Mesenchymal stem cell (in vitro differentiated cells and primary cell): ENCODE measurements at regions not wholly inside any gene's neighbourhood (a gene's known extent, or its start where the extent isn't known, plus 50 kb on each side); places are given as distances from the start of the nearest gene placed in this dataset.

Source experiments
- DNase-seq: peaks from one replicate; pipeline ENCODE4 v3.0.0-alpha.2; 2013
- H2AFZ ChIP-seq: one replicate; pipeline ENCODE4 v1.6.1; 2013; ENCODE audit warnings: low read depth, mild to moderate bottlenecking, control low read depth, inconsistent platforms, low read length, moderate library complexity
- H2AK5ac ChIP-seq: 2 replicates; pipeline ENCODE4 v1.6.1; 2013; ENCODE audit warnings: low read length, moderate library complexity, mild to moderate bottlenecking, inconsistent platforms; ENCODE audit not compliant: severe bottlenecking
- H2BK120ac ChIP-seq: one replicate; pipeline ENCODE4 v1.6.1; 2013; ENCODE audit warnings: low read depth, mild to moderate bottlenecking, inconsistent platforms, low read length, moderate library complexity
- H2BK12ac ChIP-seq, 2 experiments: one replicate each; pipeline ENCODE4 v1.6.1; 2013; ENCODE audit warnings: inconsistent platforms in 2 of 2, low read length in 2 of 2, mild to moderate bottlenecking in 2 of 2, moderate library complexity in 2 of 2, control low read depth in 1 of 2
- H2BK15ac ChIP-seq: one replicate; pipeline ENCODE4 v1.6.1; 2013; ENCODE audit warnings: mild to moderate bottlenecking, low read depth, inconsistent platforms; ENCODE audit not compliant: poor library complexity, severe bottlenecking
- H2BK5ac ChIP-seq: 2 replicates; pipeline ENCODE4 v1.6.1; 2013; ENCODE audit warnings: low read depth, mild to moderate bottlenecking, low read length, control low read depth, inconsistent platforms; ENCODE audit not compliant: poor library complexity, severe bottlenecking
- H3K14ac ChIP-seq, 2 experiments: one replicate each; pipeline ENCODE4 v1.6.1; 2013; ENCODE audit warnings: inconsistent platforms in 2 of 2, low read length in 2 of 2, control low read depth in 1 of 2, mild to moderate bottlenecking in 1 of 2, moderate library complexity in 1 of 2
- H3K18ac ChIP-seq, 2 experiments: one replicate each; pipeline ENCODE4 v1.6.1; 2013; ENCODE audit warnings: inconsistent platforms in 2 of 2, low read length in 2 of 2, control low read depth in 1 of 2, low read depth in 1 of 2, mild to moderate bottlenecking in 1 of 2
- H3K23ac ChIP-seq, 2 experiments: one replicate each; pipeline ENCODE4 v1.6.1; 2013; ENCODE audit warnings: inconsistent platforms in 2 of 2, low read length in 2 of 2, mild to moderate bottlenecking in 2 of 2, moderate library complexity in 2 of 2, control low read depth in 1 of 2
- H3K27ac ChIP-seq: 2 replicates; pipeline ENCODE4 v1.5.1; 2013; ENCODE audit warnings: mild to moderate bottlenecking, moderate library complexity, low read length, control low read depth, inconsistent platforms; ENCODE audit not compliant: poor library complexity, severe bottlenecking
- H3K27me3 ChIP-seq, 2 experiments: 2 replicates each; pipeline versions ENCODE4 v1.6.1 to v1.7.0; 2013; ENCODE audit warnings: low read length in 2 of 2, mild to moderate bottlenecking in 2 of 2, moderate library complexity in 2 of 2, control low read depth in 1 of 2, inconsistent platforms in 1 of 2; ENCODE audit not compliant: control insufficient read depth in 1 of 2, insufficient read depth in 1 of 2
- H3K36me3 ChIP-seq, 2 experiments: 2 replicates each; pipeline versions ENCODE4 v1.6.1 to v1.7.0; 2013; ENCODE audit warnings: low read length in 2 of 2, control low read depth in 1 of 2, inconsistent platforms in 1 of 2, low read depth in 1 of 2, mild to moderate bottlenecking in 1 of 2; ENCODE audit not compliant: insufficient read depth in 2 of 2, control insufficient read depth in 1 of 2
- H3K4ac ChIP-seq, 2 experiments: one replicate each; pipeline ENCODE4 v1.6.1; 2013; ENCODE audit warnings: inconsistent platforms in 2 of 2, low read length in 2 of 2, mild to moderate bottlenecking in 2 of 2, moderate library complexity in 2 of 2, control low read depth in 1 of 2, low read depth in 1 of 2
- H3K4me1 ChIP-seq: 2 replicates; pipeline ENCODE4 v1.6.1; 2013; ENCODE audit warnings: low read depth, low read length, control low read depth; ENCODE audit not compliant: control insufficient read depth, insufficient read depth
- H3K4me2 ChIP-seq: 2 replicates; pipeline ENCODE4 v1.6.1; 2013; ENCODE audit warnings: low read length, mild to moderate bottlenecking, inconsistent platforms; ENCODE audit not compliant: poor library complexity, severe bottlenecking
- H3K4me3 ChIP-seq, 2 experiments: 2 replicates each; pipeline versions ENCODE4 v1.5.1 to v1.7.0; 2013; ENCODE audit warnings: low read length in 2 of 2, mild to moderate bottlenecking in 2 of 2, control low read depth in 1 of 2, low read depth in 1 of 2; ENCODE audit not compliant: insufficient read depth in 1 of 2
- H3K79me1 ChIP-seq: replicated peaks from 2 replicates; pipeline ENCODE4 v1.6.1; 2013; ENCODE audit warnings: mild to moderate bottlenecking, control low read depth, low read length, inconsistent platforms; ENCODE audit not compliant: poor library complexity, severe bottlenecking
- H3K9ac ChIP-seq: 2 replicates; pipeline ENCODE4 v1.7.0; 2013; ENCODE audit warnings: mild to moderate bottlenecking, low read length, moderate library complexity
- H3K9me3 ChIP-seq: 2 replicates; pipeline ENCODE4 v1.7.0; 2013; ENCODE audit warnings: mild to moderate bottlenecking, low read length; ENCODE audit not compliant: control insufficient read depth
- H4K8ac ChIP-seq: one replicate; pipeline ENCODE4 v1.6.1; 2013; ENCODE audit warnings: inconsistent platforms, mild to moderate bottlenecking, low read length, moderate library complexity
- H4K91ac ChIP-seq: one replicate; pipeline ENCODE4 v1.6.1; 2013; ENCODE audit warnings: mild to moderate bottlenecking, low read length, inconsistent platforms
- WGBS: methylation state at CpG from one replicate; pipeline ENCODE4 v1.1.7; 2013; ENCODE audit warnings: mixed read lengths; 5-methylcytosine and 5-hydroxymethylcytosine counted together

DNA sequence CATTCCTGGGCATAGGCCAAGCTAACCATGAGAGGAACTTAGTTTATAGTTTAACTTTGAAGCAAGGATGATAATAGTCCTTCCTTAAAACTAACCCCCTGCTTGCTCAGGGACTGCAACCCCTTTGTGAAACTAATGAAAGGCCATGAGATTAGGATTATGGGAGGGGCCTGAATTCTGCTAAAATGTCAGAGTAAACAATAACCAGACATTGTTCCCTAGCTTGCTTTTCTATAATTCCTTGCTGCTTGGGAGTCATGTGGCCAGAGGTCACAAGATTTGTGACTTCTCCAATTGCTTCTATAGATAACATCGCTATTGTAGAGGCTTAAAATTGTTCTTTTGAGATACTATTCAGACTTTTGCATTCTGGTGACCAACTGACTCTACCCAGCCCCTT lies 634.0 kb downstream of the TBC1D4 start:
- H3K9ac ChIP-seq, result no peak overlapping the region
- H2AFZ ChIP-seq, result no peak overlapping the region
- H3K4me1 ChIP-seq, result no peaks in the 10 kb centered on the region
- H3K9me3 ChIP-seq, result no peaks in the 10 kb centered on the region
- no peak overlapping the region for H2BK120ac ChIP-seq
- no peak overlapping the region for H3K27ac ChIP-seq
- WGBS, result 78% methylated on average over 1 of the region's 1 CpG
- no peaks in the 10 kb centered on the region for H3K36me3 ChIP-seq
- H2BK15ac ChIP-seq, result no peak overlapping the region
- H3K4ac ChIP-seq, result no peak overlapping the region
- H3K14ac ChIP-seq, result no peak overlapping the region
- no peak overlapping the region for H2BK12ac ChIP-seq
- no peak overlapping the region for H2BK5ac ChIP-seq
- no peak overlapping the region for H3K23ac ChIP-seq
- no peak overlapping the region for H3K4me3 ChIP-seq
- no peak overlapping the region for H2AK5ac ChIP-seq
- H3K27me3 ChIP-seq, result no peaks in the 10 kb centered on the region
- no peak overlapping the region for H3K4me2 ChIP-seq
- no peak overlapping the region for H3K18ac ChIP-seq
- H4K8ac ChIP-seq, result no peak overlapping the region
- H4K91ac ChIP-seq, result no peak overlapping the region
- no peak for DNase-seq
- H3K79me1 ChIP-seq, result no peaks in the 10 kb centered on the region

DNA sequence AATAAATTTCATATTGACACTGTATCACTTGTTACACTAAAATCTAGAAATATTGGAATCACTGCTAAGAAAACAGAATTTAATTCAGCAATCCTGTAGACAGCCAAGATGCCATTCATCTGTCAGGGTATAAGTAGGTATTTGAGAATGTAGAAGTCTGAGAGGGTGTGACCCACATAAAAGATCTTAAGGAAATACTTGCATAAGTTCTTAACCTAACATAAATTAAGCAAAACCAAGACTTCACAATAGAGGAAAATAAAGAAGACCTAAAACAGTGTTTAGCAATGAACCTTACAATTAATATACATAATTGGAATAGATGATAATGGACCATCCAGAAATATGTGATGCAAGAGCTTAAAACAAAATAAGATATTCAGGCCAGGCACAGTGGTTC lies 636.2 kb downstream of the TBC1D4 start:
- no peak overlapping the region for H3K14ac ChIP-seq
- H3K27ac ChIP-seq, result no peak overlapping the region
- no peak overlapping the region for H3K23ac ChIP-seq
- H3K18ac ChIP-seq, result no peak overlapping the region
- no peak overlapping the region for H3K9ac ChIP-seq
- no peaks in the 10 kb centered on the region for H3K4me1 ChIP-seq
- no peak overlapping the region for H2AK5ac ChIP-seq
- H3K4ac ChIP-seq, result no peak overlapping the region
- no peaks in the 10 kb centered on the region for H3K79me1 ChIP-seq
- H3K36me3 ChIP-seq, result no peaks in the 10 kb centered on the region
- no peak overlapping the region for H2AFZ ChIP-seq
- H3K27me3 ChIP-seq, result no peaks in the 10 kb centered on the region
- no peak overlapping the region for H2BK15ac ChIP-seq
- no peak overlapping the region for H4K8ac ChIP-seq
- H2BK5ac ChIP-seq, result no peak overlapping the region
- DNase-seq, result no peak
- H3K9me3 ChIP-seq, result no peaks in the 10 kb centered on the region
- no peak overlapping the region for H4K91ac ChIP-seq
- H3K4me2 ChIP-seq, result no peak overlapping the region
- H3K4me3 ChIP-seq, result no peak overlapping the region
- no peak overlapping the region for H2BK120ac ChIP-seq
- no peak overlapping the region for H2BK12ac ChIP-seq

DNA sequence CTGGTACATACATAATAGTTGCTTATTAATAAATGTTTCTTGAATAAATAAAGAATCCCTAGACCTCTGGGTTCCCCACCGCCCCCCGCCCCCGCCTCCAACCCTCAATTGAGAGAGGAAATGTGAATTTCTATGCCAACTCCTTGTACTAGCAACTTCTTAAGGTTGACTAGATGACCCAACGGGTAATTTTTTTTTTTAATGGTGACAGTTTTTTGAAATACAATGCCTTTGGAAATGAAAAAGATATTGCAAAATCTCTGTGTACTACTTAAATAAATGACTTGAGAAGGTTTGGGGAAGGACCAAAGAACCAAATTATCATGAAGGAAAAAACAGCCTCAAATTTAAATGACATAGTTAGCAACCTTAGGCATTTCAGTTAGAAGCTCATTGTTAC lies 640.3 kb downstream of the TBC1D4 start:
- no CpG with 5 or more reads among the region's 4 CpGs for WGBS

DNA sequence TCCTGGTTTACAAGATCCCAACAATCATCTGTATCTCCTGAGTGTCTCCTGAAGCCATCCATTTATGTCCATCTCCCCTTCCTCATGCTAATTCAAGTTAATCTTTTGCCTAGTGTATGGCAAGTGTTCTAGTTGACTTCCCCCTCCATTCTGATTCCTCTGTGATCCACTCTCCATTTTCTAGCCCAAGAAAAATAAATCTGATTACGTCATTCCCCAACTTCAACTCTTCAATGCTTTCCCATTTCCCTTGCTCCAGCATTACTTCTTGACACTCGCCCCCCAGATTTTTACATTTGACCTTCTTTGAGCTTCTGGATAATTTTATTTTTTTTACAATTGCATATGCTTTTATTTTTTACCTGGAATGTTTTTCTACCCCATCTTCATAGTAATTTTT lies 640.8 kb downstream of the TBC1D4 start:
- Histone ChIP-seq H3K9ac (no peak overlapping the region), H3K4me1 (no peaks in the 10 kb centered on the region), H3K14ac (no peak overlapping the region), H2BK120ac (no peak overlapping the region), H3K18ac (no peak overlapping the region), H4K8ac (no peak overlapping the region), H3K4ac (no peak overlapping the region), H2BK12ac (no peak overlapping the region), H2BK5ac (no peak overlapping the region), H2AK5ac (no peak overlapping the region), H3K23ac (no peak overlapping the region), H3K4me2 (no peak overlapping the region), H2BK15ac (no peak overlapping the region), H3K27me3 (no peaks in the 10 kb centered on the region), H3K4me3 (no peak overlapping the region), H4K91ac (no peak overlapping the region), H3K27ac (no peak overlapping the region), H3K79me1 (no peaks in the 10 kb centered on the region), H2AFZ (no peak overlapping the region), H3K36me3 (no peaks in the 10 kb centered on the region), H3K9me3 (no peaks in the 10 kb centered on the region)
- no peak for DNase-seq
- WGBS, result 90% methylated on average over 2 of the region's 2 CpGs

More for the DNA sequence above, 640.3 kb downstream of the TBC1D4 start:
- H3K4ac ChIP-seq, result no peak overlapping the region
- H3K9me3 ChIP-seq, result no peaks in the 10 kb centered on the region
- H2BK5ac ChIP-seq, result no peak overlapping the region
- no peak overlapping the region for H4K8ac ChIP-seq
- H3K9ac ChIP-seq, result no peak overlapping the region
- no peak overlapping the region for H2AK5ac ChIP-seq
- H3K18ac ChIP-seq, result no peak overlapping the region
- no peak overlapping the region for H3K23ac ChIP-seq
- no peaks in the 10 kb centered on the region for H3K36me3 ChIP-seq
- no peaks in the 10 kb centered on the region for H3K4me1 ChIP-seq
- H2BK120ac ChIP-seq, result no peak overlapping the region
- no peaks in the 10 kb centered on the region for H3K27me3 ChIP-seq
- H3K4me2 ChIP-seq, result no peak overlapping the region
- H4K91ac ChIP-seq, result no peak overlapping the region
- H2AFZ ChIP-seq, result no peak overlapping the region
- no peak overlapping the region for H2BK12ac ChIP-seq
- no peaks in the 10 kb centered on the region for H3K79me1 ChIP-seq
- H3K14ac ChIP-seq, result no peak overlapping the region
- no peak overlapping the region for H3K27ac ChIP-seq
- H2BK15ac ChIP-seq, result no peak overlapping the region
- H3K4me3 ChIP-seq, result no peak overlapping the region
- no peak for DNase-seq
